T1000 (cell line): ENCODE measurements at regions not wholly inside any gene's neighbourhood (a gene's known extent, or its start where the extent isn't known, plus 50 kb on each side); places are given as distances from the start of the nearest gene placed in this dataset.

Experiments
- DNase-seq: peaks from one replicate; lab custom pipeline; 2025; ENCODE audit warnings: mixed read lengths; lab: John Stamatoyannopoulos, UW

DNA sequence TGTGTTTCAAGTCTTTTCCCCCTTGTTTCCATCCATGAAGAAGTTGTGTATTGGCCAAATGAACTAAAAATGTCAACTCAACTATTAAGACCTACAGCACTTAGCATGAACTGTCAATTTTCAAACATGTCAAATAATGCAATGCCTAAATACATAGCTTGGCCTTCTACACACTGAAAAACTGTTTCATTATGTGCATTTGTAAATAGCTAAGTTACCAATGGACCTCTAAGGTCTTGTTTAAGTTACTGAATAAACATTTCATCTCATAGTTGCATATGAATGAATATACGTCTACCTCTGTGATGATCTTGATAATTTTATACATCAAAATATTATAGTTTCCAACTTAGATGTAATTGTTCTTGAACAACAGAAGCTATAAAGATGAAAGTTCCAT, 744.5 kb downstream of the EFNB2 start:
- no peak for DNase-seq

GRCh38 chr13:105788530-105788929, 746.9 kb downstream of the EFNB2 start:
- DNase-seq, result no peak

DNA sequence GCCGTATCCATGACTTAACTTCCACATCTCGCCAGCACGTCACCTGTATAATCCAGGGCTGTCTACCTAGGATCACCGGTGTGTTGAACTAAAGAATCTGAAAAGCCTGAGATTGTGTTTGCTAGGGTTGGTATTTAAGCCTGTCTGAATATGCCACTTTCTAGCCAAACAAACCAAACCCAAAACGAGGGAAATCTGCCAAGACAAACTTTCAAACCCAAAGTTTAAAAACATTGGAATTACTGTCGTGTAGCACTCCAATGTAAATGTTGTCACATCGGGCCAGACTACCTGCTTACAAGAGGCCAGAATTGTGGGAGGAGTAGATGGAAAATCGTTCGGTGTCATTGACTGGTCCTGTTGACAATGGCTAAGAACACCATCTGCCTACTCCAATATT, 747.8 kb downstream of the EFNB2 start:
- no peak for DNase-seq

DNA sequence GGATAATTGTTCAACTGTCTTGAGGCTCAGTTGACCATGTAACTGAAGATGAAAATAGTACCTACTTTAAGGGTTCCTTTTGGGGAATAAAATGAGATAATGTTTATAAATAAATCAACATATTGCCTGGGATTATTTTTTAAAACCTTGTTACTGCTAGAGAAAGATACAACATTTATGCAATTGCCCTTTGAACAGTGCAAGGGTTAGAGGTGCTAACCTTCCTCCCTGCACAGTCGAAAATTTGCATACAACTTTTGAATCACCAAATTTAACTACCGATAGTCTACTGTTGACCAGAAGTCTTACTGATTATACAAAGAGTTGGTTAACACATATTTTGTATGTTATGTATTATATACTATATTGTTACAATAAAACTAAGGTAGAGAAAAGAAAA, 750.0 kb downstream of the EFNB2 start:
- DNase-seq, result no peak

DNA sequence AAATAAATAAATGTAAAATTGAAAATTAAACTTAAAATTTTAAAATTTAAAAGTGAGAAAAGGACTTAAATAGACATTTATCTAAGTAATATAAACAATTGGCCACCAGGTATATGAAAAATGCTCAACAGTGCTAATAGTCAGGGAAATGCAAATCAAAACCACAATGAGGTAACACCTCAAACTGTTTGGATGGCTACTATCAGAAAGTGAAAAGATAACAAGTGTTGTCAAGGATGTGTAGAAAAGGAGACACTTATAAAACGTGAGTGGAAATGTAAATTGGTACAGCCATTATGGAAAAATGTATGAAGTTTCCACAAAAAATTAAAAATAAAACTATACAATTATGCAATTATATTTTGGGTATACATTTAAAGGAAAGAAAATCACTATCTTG, 752.2 kb downstream of the EFNB2 start:
- DNase-seq, result no peak

GRCh38 chr13:105778196-105778595, 757.3 kb downstream of the EFNB2 start:
- DNase-seq, result no peak

DNA sequence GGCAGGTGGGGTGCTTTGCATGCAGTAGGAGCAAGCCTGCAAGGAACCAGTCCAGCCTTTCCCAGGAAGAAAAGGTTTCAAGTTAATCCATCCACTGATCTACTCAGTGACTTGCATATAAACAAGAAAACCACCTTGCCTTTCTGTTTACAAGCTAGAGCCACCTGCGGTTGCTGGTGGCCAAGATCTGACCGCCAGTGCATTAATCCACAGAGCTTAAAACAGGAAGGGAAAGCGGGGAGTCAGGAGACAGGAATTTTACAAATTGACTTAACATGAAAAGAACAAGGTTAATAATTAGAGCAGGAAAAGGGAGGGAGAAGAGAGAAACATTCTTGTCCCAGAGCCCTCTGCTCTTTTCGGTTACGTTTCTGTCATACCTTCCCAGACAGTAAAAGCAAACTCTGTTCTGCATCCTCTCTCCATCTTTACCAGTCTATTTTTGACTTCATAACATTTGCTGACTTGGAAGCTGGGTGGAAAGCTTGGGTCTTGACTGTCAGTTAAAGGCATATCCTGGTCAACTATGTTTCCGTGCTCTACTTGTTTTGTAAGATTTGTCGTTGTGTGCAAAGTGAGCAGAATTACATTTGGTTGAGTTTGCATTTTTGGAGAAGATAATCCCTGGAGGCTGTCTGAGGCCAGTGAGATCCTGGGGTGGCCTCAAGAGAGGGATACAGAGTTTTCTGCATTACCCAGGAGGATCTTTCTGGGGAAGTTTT, 760.6 kb downstream of the EFNB2 start:
- DNase-seq, result no peak

GRCh38 chr13:105773863-105774538, 761.5 kb downstream of the EFNB2 start:
- DNase-seq, result no peak

DNA sequence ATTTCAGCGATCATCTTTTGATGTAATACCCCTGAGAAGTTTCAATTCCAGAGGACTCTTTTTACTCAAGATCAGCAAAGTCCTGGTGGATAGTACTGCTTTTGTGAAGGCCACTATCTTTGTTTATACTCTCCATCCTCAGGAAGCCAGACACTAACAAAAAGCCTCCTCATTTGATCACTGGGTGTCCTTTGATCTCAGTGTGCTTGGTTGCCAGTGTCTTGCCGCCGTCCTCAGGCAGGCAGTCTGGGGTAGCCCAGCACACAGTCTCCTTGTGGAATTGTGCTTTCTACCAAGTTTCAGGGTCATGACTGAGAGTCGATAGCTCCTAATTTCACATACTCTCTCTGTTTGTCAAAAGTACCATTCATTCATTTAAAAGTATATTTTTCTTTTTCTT, 762.2 kb downstream of the EFNB2 start:
- DNase-seq, result no peak

DNA sequence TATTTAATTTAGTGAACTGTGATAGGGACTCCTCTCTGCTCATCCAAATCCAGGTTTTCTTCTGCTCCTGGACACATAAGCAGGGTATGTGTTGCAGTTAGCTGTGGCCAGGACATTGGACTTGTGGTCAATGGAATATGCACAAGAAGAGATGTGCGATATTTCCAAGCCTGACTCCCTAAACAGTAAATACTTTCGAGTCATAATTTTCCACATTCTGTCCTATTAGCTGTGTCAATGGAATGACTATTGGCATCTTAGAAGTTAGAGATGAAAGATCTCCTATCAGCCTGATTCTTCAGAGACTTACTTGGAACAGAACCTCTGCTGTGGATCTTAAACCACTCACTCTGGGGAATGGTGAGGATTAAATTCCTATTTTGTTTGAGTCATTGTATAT, 771.0 kb downstream of the EFNB2 start:
- DNase-seq, result no peak

GRCh38 chr13:105763851-105764250, 771.6 kb downstream of the EFNB2 start:
- DNase-seq, result no peak

- DNase-seq, result no peak
These were observed 773.4 kb downstream of the EFNB2 start for GRCh38 chr13:105762096-105762495.

GRCh38 chr13:105758918-105759860, 776.3 kb downstream of the EFNB2 start:
- DNase-seq, result no peak

- no peak for DNase-seq
These were observed 794.7 kb downstream of the EFNB2 start for GRCh38 chr13:105740739-105741138.

- DNase-seq, result no peak
These were observed 797.8 kb downstream of the EFNB2 start for GRCh38 chr13:105737688-105738087.

- DNase-seq, result no peak
These were observed 800.2 kb downstream of the EFNB2 start for GRCh38 chr13:105735281-105735680.

DNA sequence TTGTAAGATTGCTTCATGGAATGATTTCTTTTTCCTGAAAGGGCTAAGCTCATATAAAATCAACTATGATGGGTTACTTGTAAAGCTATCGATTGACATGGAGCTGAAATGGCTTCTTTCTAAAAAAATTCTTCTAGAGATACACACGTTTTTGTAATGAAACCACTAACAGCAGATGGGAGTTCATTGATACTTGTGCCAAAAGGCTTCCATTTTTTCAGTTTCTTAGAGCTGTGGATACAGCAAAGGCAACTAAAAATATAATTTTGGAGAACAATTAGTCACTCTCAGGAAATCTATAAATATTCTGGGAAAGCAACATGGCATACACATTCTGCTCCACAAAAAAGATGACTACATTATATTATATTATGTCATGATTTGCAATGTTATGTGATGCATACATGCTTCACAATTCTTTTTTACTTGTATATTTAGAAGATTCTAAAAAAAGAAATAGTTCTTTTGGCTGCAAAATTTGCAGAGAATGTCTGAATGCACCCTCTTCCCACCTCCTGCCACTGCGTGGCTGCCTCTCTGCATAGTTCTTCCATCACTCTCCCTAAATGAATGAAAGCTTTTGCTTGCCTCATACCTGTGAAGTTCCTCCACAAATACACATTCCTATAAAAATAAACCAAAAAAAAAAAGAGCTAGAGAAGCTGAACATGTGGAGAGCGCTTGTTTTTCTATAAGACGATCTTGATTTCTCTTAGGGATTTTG, 802.5 kb downstream of the EFNB2 start:
- DNase-seq, result no peak

- DNase-seq, result no peak
These were observed 809.6 kb downstream of the EFNB2 start for GRCh38 chr13:105725887-105726286.

- DNase-seq, result no peak
These were observed 814.4 kb downstream of the EFNB2 start for GRCh38 chr13:105721016-105721415.

- no peak for DNase-seq
These were observed 815.6 kb downstream of the EFNB2 start for GRCh38 chr13:105719859-105720258.

DNA sequence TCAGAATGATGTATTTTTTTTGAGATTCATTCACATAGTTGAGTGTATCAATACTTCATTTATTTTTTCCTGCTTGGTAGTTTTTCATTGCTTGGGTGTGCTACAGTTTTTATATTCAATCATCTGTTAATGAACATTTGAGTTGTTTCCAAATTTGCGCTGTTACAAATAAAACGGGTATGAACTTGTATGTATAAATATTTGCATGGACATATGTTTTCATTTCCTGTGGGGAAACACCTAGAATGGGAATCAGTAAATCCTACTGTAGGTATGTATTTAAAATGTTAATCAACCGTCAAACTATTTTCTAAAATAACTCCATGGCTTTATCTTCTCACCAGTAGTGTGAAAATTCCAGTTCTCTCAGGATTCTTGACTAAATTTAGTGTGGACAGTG, 826.3 kb downstream of the EFNB2 start:
- no peak for DNase-seq

GRCh38 chr13:105703843-105704242, 831.6 kb downstream of the EFNB2 start:
- no peak for DNase-seq
